Panc1 (cell line): ENCODE measurements at regions not wholly inside any gene's neighbourhood (a gene's known extent, or its start where the extent isn't known, plus 50 kb on each side); places are given as distances from the start of the nearest gene placed in this dataset.
"Not testable (repeated sequence)": the region's sequence is repeated elsewhere in the genome, so short reads cannot be mapped to it uniquely, and the experiment has no call there.

Experiments
- ATAC-seq: fragments of 200-7000 bp; cut with Tn5 transposase; 2 replicates; pipeline ENCODE4 v1.9.1; 2020; ENCODE audit warnings: mild to moderate bottlenecking, moderate library complexity
- BruUV-seq: library from RNA; stranded (reverse); fragments of 400-500 nt; replicated peaks from 2 replicates; lab custom pipeline; 2021; lab: Mats Ljungman, UMichigan
- CTCF ChIA-PET: fragments of 300-600 bp; sonication (Branson Sonifier 250); formaldehyde crosslinking; loops from one replicate; lab custom pipeline; 2022; ENCODE audit warnings: antibody characterized with exemption; lab: Charles Lee
- POLR2A ChIA-PET: fragments of 300-600 bp; sonication (Branson Sonifier 250); formaldehyde crosslinking; loops from one replicate; lab custom pipeline; 2022; ENCODE audit warnings: antibody characterized with exemption; lab: Charles Lee
- DNase-seq: peaks from one replicate; pipeline ENCODE4 v3.0.0-alpha.2; 2010; ENCODE audit warnings: low read depth, low spot score
- H3K27ac ChIP-seq: 2 replicates; pipeline ENCODE4 v1.5.1; 2011; ENCODE audit warnings: mild to moderate bottlenecking, low read length, inconsistent platforms
- H3K27me3 ChIP-seq: fragments of 200-500 bp; sonication (Bioruptor generic); 2 replicates; pipeline ENCODE4 v1.6.0; 2014; ENCODE audit warnings: low read length, inconsistent platforms; ENCODE audit not compliant: control insufficient read depth, insufficient read depth
- H3K36me3 ChIP-seq: fragments of 200-500 bp; sonication (Bioruptor generic); 2 replicates; pipeline ENCODE4 v1.5.1; 2014; ENCODE audit warnings: inconsistent platforms, mild to moderate bottlenecking, low read length, moderate library complexity; ENCODE audit not compliant: control insufficient read depth, insufficient read depth
- H3K4me1 ChIP-seq: 2 replicates; pipeline ENCODE4 v1.5.1; 2011; ENCODE audit warnings: inconsistent platforms, mild to moderate bottlenecking, low read length, moderate library complexity; ENCODE audit not compliant: control insufficient read depth, insufficient read depth
- H3K4me3 ChIP-seq, 2 experiments: 2 replicates each; pipeline ENCODE4 v1.5.1; 2011 to 2012; ENCODE audit warnings: low read depth in 2 of 2, low read length in 2 of 2, mild to moderate bottlenecking in 2 of 2, inconsistent platforms in 1 of 2, moderate library complexity in 1 of 2
- H3K9me3 ChIP-seq: fragments of 200-500 bp; sonication (Bioruptor generic); 2 replicates; pipeline ENCODE4 v1.5.1; 2014; ENCODE audit warnings: low read depth, mild to moderate bottlenecking, inconsistent platforms, low read length, moderate library complexity; ENCODE audit not compliant: control insufficient read depth, insufficient read depth
- POLR2AphosphoS5 ChIP-seq: IDR thresholded peaks from 2 replicates; pipeline ENCODE4 v1.6.1; 2012; ENCODE audit warnings: mild to moderate bottlenecking, low read depth, low read length, moderate library complexity
- SIN3A ChIP-seq: IDR thresholded peaks from 2 replicates; pipeline ENCODE4 v1.6.1; 2012; ENCODE audit warnings: low read depth, mild to moderate bottlenecking, low read length, moderate library complexity, borderline replicate concordance; ENCODE audit not compliant: insufficient read depth
- TCF7L2 ChIP-seq: IDR thresholded peaks from 2 replicates; pipeline ENCODE4 v1.6.1; 2011; ENCODE audit warnings: mild to moderate bottlenecking, low read depth, low read length, inconsistent platforms
- in situ Hi-C: cut with HindIII; loops from 2 replicates; pipeline ENCODE4 v1.10.0; 2016; ENCODE audit warnings: low sequenced_read_pairs, low pct_unique_long_range_greater_than_20kb
- intact Hi-C: fragments of 100-400 bp; cut with micrococcal nuclease; formaldehyde crosslinking; loops from one replicate; pipeline ENCODE4 v1.10.0; 2022; ENCODE audit not compliant: unreplicated experiment
- TF ChIP-seq, protein P1 (sequence below): fragments of 450-650 bp; IDR thresholded peaks from 2 replicates; pipeline ENCODE4 v1.5.1; 2017; ENCODE audit warnings: mild to moderate bottlenecking
- TF ChIP-seq, protein P2 (sequence below), 2 experiments: IDR thresholded peaks; 2 replicates each; pipeline ENCODE4 v1.6.1; 2011 to 2012; ENCODE audit warnings: low read depth in 2 of 2, control low read depth in 1 of 2, low read length in 1 of 2, mild to moderate bottlenecking in 1 of 2, moderate library complexity in 1 of 2; ENCODE audit not compliant: insufficient read depth in 1 of 2

DNA sequence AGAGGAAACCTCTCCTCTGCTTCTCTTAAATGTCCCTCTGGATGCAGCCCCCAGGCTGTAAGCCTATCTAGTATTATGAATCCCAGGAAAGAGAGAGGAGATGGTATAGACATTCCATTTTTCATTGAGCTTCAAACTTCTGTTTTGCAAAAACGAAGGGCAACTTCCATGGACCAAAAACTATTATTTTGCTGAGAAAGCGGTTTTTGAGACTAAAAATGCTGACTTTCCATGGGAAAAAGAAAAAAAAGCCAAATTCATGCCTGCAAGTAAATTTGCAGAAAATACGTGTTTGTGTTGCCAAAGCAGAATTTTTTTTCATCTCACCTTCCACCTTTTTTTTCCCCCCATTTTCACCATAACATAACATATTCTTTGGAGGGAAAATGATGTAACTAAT is 272.5 kb upstream of the CELF4 start:
- DNase-seq, result no peak
- Histone ChIP-seq H3K4me1 (no peaks in the 10 kb centered on the region), H3K27ac (no peak overlapping the region), H3K9me3 (no peaks in the 10 kb centered on the region), H3K4me3 (no peak overlapping the region), H3K27me3 (no peaks in the 10 kb centered on the region), H3K36me3 (no peaks in the 10 kb centered on the region)
- ChIA-PET CTCF (no interaction called here), POLR2A (no interaction called here)
- ATAC-seq, result no peak
- TF ChIP-seq, protein P1, sequence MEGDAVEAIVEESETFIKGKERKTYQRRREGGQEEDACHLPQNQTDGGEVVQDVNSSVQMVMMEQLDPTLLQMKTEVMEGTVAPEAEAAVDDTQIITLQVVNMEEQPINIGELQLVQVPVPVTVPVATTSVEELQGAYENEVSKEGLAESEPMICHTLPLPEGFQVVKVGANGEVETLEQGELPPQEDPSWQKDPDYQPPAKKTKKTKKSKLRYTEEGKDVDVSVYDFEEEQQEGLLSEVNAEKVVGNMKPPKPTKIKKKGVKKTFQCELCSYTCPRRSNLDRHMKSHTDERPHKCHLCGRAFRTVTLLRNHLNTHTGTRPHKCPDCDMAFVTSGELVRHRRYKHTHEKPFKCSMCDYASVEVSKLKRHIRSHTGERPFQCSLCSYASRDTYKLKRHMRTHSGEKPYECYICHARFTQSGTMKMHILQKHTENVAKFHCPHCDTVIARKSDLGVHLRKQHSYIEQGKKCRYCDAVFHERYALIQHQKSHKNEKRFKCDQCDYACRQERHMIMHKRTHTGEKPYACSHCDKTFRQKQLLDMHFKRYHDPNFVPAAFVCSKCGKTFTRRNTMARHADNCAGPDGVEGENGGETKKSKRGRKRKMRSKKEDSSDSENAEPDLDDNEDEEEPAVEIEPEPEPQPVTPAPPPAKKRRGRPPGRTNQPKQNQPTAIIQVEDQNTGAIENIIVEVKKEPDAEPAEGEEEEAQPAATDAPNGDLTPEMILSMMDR, result no peak
- TF ChIP-seq, protein P2, sequence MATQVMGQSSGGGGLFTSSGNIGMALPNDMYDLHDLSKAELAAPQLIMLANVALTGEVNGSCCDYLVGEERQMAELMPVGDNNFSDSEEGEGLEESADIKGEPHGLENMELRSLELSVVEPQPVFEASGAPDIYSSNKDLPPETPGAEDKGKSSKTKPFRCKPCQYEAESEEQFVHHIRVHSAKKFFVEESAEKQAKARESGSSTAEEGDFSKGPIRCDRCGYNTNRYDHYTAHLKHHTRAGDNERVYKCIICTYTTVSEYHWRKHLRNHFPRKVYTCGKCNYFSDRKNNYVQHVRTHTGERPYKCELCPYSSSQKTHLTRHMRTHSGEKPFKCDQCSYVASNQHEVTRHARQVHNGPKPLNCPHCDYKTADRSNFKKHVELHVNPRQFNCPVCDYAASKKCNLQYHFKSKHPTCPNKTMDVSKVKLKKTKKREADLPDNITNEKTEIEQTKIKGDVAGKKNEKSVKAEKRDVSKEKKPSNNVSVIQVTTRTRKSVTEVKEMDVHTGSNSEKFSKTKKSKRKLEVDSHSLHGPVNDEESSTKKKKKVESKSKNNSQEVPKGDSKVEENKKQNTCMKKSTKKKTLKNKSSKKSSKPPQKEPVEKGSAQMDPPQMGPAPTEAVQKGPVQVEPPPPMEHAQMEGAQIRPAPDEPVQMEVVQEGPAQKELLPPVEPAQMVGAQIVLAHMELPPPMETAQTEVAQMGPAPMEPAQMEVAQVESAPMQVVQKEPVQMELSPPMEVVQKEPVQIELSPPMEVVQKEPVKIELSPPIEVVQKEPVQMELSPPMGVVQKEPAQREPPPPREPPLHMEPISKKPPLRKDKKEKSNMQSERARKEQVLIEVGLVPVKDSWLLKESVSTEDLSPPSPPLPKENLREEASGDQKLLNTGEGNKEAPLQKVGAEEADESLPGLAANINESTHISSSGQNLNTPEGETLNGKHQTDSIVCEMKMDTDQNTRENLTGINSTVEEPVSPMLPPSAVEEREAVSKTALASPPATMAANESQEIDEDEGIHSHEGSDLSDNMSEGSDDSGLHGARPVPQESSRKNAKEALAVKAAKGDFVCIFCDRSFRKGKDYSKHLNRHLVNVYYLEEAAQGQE (IDR thresholded peaks at IDR 0.05; ENCODE audit: insufficient read depth in 1 of 2, low read depth in 2 of 2, low read length in 1 of 2), result no peak
- no peak for TF ChIP-seq TCF7L2
- TF ChIP-seq POLR2AphosphoS5, result no peak
- TF ChIP-seq SIN3A, result no peak
- BruUV-seq, result no TSS peak
- intact Hi-C loops (no loop called here), in situ Hi-C loops (no loop called here)

DNA sequence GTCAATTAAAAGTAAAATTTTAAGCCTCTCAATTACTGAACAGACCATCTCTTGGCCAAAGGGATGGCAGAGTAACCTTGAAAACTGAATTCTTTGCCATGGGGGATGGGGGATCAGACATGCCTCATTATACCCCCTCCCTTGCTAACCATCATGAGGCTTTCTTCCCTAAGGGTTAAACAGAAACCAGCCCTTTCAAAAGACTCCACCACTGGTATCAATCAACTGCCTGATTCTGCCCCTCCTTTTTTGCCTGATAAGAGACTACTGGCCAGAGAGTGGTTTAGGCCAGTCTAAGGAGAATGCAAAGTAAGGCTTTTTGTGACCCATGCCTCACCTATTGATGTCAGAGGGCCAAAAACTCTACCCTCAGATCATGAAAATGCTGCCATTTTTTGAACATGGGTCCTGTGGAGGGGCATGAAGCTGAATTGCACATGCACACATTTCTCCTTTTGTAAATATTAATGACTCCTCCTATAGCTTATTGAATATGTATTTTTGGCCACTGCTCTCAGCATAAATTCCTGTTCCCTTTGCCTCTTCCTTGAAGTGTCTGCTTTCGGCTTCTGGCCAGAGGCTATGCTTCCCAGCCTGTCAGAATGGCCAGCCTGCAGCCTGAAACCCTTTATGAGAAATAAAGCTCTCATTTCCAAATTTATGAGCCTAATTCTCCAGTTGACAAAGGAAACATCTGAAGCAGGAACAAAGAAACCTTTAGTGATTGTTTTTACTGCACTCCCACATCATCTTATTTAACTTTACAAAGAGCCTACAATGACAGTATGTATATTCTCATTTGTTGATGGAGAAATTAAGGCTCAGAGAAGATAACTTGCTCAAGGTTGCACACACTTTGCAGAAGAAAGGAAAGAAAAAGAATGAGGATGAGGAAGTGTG is 270.7 kb upstream of the CELF4 start:
- in situ Hi-C loops, result no loop called here
- H3K27me3 ChIP-seq, result no peaks in the 10 kb centered on the region
- no peak for ATAC-seq
- intact Hi-C loops, result no loop called here
- CTCF ChIA-PET, result no interaction called here
- POLR2A ChIA-PET, result no interaction called here
- DNase-seq, result no peak
- no TSS peak for BruUV-seq
- H3K27ac ChIP-seq, result no peak overlapping the region
- H3K4me3 ChIP-seq, result no peak overlapping the region
- no peaks in the 10 kb centered on the region for H3K9me3 ChIP-seq
- no peaks in the 10 kb centered on the region for H3K36me3 ChIP-seq
- H3K4me1 ChIP-seq, result no peaks in the 10 kb centered on the region
- TF ChIP-seq SIN3A (no peak), POLR2AphosphoS5 (no peak), TCF7L2 (no peak)
- TF ChIP-seq, protein P1, result no peak
- TF ChIP-seq, protein P2 (IDR thresholded peaks at IDR 0.05; ENCODE audit: insufficient read depth in 1 of 2, low read depth in 2 of 2, low read length in 1 of 2), result no peak

DNA sequence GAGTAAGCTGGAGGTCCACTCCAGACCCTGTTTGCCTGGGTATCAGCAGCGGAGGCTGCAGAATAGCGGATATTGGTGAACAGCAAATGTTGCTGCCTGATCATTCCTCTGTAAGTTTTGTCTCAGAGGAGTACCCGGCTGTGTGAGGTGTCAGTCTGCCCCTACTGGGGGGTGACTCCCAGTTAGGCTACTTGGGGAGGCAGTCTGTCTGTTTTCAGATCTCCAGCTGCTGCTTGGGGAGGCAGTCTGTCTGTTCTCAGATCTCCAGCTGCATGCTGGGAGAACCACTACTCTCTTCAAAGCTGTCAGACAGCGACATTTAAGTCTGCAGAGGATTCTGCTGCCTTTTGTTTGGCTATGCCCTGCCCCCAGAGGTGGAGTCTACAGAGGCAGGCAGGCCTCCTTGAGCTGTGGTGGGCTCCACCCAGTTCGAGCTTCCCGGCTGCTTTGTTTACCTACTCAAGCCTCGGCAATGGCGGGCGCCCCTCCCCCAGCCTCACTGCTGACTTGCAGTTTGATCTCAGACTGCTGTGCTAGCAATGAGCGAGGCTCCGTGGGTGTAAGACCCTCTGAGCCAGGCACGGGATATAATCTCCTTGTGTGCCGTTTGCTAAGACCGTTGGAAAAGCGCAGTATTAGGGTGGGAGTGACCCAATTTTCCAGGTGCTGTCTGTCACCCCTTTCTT is 266.6 kb upstream of the CELF4 start:
- BruUV-seq, intact Hi-C loops, H3K9me3 ChIP-seq, POLR2A ChIA-PET, H3K27ac ChIP-seq, CTCF ChIA-PET, H3K27me3 ChIP-seq, H3K4me1 ChIP-seq, ATAC-seq, DNase-seq, H3K4me3 ChIP-seq, in situ Hi-C loops, H3K36me3 ChIP-seq: not testable (repeated sequence)
